Panc1 (cell line): ENCODE measurements at regions not wholly inside any gene's neighbourhood (a gene's known extent, or its start where the extent isn't known, plus 50 kb on each side); places are given as distances from the start of the nearest gene placed in this dataset.

Source experiments
- ATAC-seq: fragments of 200-7000 bp; cut with Tn5 transposase; 2 replicates; pipeline ENCODE4 v1.9.1; 2020; ENCODE audit warnings: mild to moderate bottlenecking, moderate library complexity
- BruUV-seq: library from RNA; stranded (reverse); fragments of 400-500 nt; replicated peaks from 2 replicates; lab custom pipeline; 2021; lab: Mats Ljungman, UMichigan
- CTCF ChIA-PET: fragments of 300-600 bp; sonication (Branson Sonifier 250); formaldehyde crosslinking; loops from one replicate; lab custom pipeline; 2022; ENCODE audit warnings: antibody characterized with exemption; lab: Charles Lee
- POLR2A ChIA-PET: fragments of 300-600 bp; sonication (Branson Sonifier 250); formaldehyde crosslinking; loops from one replicate; lab custom pipeline; 2022; ENCODE audit warnings: antibody characterized with exemption; lab: Charles Lee
- DNase-seq: peaks from one replicate; pipeline ENCODE4 v3.0.0-alpha.2; 2010; ENCODE audit warnings: low read depth, low spot score
- H3K27ac ChIP-seq: 2 replicates; pipeline ENCODE4 v1.5.1; 2011; ENCODE audit warnings: mild to moderate bottlenecking, low read length, inconsistent platforms
- H3K27me3 ChIP-seq: fragments of 200-500 bp; sonication (Bioruptor generic); 2 replicates; pipeline ENCODE4 v1.6.0; 2014; ENCODE audit warnings: low read length, inconsistent platforms; ENCODE audit not compliant: control insufficient read depth, insufficient read depth
- H3K36me3 ChIP-seq: fragments of 200-500 bp; sonication (Bioruptor generic); 2 replicates; pipeline ENCODE4 v1.5.1; 2014; ENCODE audit warnings: inconsistent platforms, mild to moderate bottlenecking, low read length, moderate library complexity; ENCODE audit not compliant: control insufficient read depth, insufficient read depth
- H3K4me1 ChIP-seq: 2 replicates; pipeline ENCODE4 v1.5.1; 2011; ENCODE audit warnings: inconsistent platforms, mild to moderate bottlenecking, low read length, moderate library complexity; ENCODE audit not compliant: control insufficient read depth, insufficient read depth
- H3K4me3 ChIP-seq, 2 experiments: 2 replicates each; pipeline ENCODE4 v1.5.1; 2011 to 2012; ENCODE audit warnings: low read depth in 2 of 2, low read length in 2 of 2, mild to moderate bottlenecking in 2 of 2, inconsistent platforms in 1 of 2, moderate library complexity in 1 of 2
- H3K9me3 ChIP-seq: fragments of 200-500 bp; sonication (Bioruptor generic); 2 replicates; pipeline ENCODE4 v1.5.1; 2014; ENCODE audit warnings: low read depth, mild to moderate bottlenecking, inconsistent platforms, low read length, moderate library complexity; ENCODE audit not compliant: control insufficient read depth, insufficient read depth
- CTCF ChIP-seq: fragments of 450-650 bp; IDR thresholded peaks from 2 replicates; pipeline ENCODE4 v1.5.1; 2017; ENCODE audit warnings: mild to moderate bottlenecking
- POLR2AphosphoS5 ChIP-seq: IDR thresholded peaks from 2 replicates; pipeline ENCODE4 v1.6.1; 2012; ENCODE audit warnings: mild to moderate bottlenecking, low read depth, low read length, moderate library complexity
- SIN3A ChIP-seq: IDR thresholded peaks from 2 replicates; pipeline ENCODE4 v1.6.1; 2012; ENCODE audit warnings: low read depth, mild to moderate bottlenecking, low read length, moderate library complexity, borderline replicate concordance; ENCODE audit not compliant: insufficient read depth
- TCF7L2 ChIP-seq: IDR thresholded peaks from 2 replicates; pipeline ENCODE4 v1.6.1; 2011; ENCODE audit warnings: mild to moderate bottlenecking, low read depth, low read length, inconsistent platforms
- in situ Hi-C: cut with HindIII; loops from 2 replicates; pipeline ENCODE4 v1.10.0; 2016; ENCODE audit warnings: low sequenced_read_pairs, low pct_unique_long_range_greater_than_20kb
- intact Hi-C: fragments of 100-400 bp; cut with micrococcal nuclease; formaldehyde crosslinking; loops from one replicate; pipeline ENCODE4 v1.10.0; 2022; ENCODE audit not compliant: unreplicated experiment
- TF ChIP-seq, protein P1 (sequence below), 2 experiments: IDR thresholded peaks; 2 replicates each; pipeline ENCODE4 v1.6.1; 2011 to 2012; ENCODE audit warnings: low read depth in 2 of 2, control low read depth in 1 of 2, low read length in 1 of 2, mild to moderate bottlenecking in 1 of 2, moderate library complexity in 1 of 2; ENCODE audit not compliant: insufficient read depth in 1 of 2

DNA sequence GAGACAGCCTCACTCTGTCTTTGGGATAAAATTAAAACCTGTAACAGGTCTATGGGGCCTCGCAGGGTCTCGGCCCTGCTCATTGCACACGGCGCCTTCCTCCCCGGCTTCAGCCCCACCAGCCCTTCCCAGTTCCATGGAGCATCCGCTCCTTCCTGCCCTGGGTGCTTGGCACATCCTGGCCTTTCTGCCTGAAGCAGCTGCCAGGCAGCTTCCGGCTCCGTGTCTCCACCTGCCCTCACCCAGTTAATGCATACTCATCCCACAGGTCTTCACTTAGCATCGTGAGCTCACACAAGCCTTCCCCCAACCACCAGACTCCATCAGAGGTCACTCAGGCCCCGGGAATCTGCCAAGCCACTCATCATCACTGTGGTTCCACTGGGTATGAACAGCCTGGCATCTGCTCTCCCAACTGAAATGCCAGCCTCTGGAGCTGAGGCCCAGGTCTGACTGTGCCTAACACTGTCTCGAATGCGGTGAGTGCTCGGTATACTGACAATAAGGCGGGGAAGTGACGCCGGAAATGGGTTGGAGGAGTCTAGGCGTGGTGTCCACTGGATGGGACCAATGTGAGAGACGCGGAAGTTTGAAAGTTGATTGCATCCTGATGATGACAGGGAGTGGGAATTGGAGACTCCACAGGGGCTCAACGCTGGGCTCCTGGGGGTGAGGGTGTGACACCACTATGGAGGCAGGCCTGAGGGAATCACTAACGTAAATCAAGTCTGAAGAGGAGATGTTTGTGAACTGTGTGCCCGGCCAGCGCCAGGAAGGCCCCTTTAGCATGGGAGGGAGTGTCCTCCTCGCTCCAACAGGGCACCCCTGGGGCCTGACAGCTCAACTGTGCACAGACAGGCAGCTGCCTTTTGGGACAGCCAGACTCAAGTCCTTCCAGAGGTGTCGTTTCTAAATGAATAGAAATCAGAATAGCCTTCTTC, 245.8 kb downstream of the TTLL2 start:
- Histone ChIP-seq H3K9me3 (no peaks in the 10 kb centered on the region), H3K4me3 (no peak overlapping the region), H3K27ac (no peak overlapping the region), H3K36me3 (no peaks in the 10 kb centered on the region), H3K27me3 (no peaks in the 10 kb centered on the region), H3K4me1 (no peaks in the 10 kb centered on the region; the same call in 1 of the 2 replicates)
- in situ Hi-C loops, result no loop called here
- BruUV-seq, result no TSS peak
- ChIA-PET POLR2A (no interaction called here), CTCF (no interaction called here)
- no peak for ATAC-seq
- DNase-seq, result no peak
- no peak for TF ChIP-seq TCF7L2
- TF ChIP-seq POLR2AphosphoS5, result no peak
- no peak for TF ChIP-seq SIN3A
- TF ChIP-seq, protein P1, sequence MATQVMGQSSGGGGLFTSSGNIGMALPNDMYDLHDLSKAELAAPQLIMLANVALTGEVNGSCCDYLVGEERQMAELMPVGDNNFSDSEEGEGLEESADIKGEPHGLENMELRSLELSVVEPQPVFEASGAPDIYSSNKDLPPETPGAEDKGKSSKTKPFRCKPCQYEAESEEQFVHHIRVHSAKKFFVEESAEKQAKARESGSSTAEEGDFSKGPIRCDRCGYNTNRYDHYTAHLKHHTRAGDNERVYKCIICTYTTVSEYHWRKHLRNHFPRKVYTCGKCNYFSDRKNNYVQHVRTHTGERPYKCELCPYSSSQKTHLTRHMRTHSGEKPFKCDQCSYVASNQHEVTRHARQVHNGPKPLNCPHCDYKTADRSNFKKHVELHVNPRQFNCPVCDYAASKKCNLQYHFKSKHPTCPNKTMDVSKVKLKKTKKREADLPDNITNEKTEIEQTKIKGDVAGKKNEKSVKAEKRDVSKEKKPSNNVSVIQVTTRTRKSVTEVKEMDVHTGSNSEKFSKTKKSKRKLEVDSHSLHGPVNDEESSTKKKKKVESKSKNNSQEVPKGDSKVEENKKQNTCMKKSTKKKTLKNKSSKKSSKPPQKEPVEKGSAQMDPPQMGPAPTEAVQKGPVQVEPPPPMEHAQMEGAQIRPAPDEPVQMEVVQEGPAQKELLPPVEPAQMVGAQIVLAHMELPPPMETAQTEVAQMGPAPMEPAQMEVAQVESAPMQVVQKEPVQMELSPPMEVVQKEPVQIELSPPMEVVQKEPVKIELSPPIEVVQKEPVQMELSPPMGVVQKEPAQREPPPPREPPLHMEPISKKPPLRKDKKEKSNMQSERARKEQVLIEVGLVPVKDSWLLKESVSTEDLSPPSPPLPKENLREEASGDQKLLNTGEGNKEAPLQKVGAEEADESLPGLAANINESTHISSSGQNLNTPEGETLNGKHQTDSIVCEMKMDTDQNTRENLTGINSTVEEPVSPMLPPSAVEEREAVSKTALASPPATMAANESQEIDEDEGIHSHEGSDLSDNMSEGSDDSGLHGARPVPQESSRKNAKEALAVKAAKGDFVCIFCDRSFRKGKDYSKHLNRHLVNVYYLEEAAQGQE (IDR thresholded peaks at IDR 0.05; ENCODE audit: insufficient read depth in 1 of 2, low read depth in 2 of 2, low read length in 1 of 2), result no peak
- TF ChIP-seq CTCF, result no peak
- intact Hi-C loops, result no loop called here

DNA sequence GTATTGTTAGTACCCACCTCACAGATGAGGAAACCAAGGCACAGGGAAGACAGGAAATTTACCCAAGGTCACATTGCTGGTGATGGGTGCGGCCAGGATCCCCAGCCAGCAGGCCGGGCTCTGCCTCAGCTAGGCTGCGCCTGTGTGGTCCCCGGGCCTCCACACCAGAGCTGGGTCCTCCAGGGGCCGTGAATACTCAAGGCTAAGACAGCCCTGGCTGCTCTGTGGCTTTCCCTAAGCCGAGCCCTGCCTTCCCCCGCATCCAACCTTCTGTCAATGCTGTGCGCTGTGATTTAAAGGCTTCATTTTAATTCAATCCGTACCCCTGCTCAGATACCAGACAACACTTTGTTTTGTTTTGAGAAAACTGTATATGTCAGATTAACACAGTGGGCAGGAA, 246.7 kb downstream of the TTLL2 start:
- intact Hi-C loops, result no loop called here
- TF ChIP-seq POLR2AphosphoS5 (no peak), TCF7L2 (no peak), CTCF (no peak), SIN3A (no peak)
- TF ChIP-seq, protein P1 (IDR thresholded peaks at IDR 0.05; ENCODE audit: insufficient read depth in 1 of 2, low read depth in 2 of 2, low read length in 1 of 2), result no peak
- no peak overlapping the region for H3K27ac ChIP-seq
- H3K36me3 ChIP-seq, result no peaks in the 10 kb centered on the region
- no peaks in the 10 kb centered on the region; the same call in 1 of the 2 replicates for H3K4me1 ChIP-seq
- no peaks in the 10 kb centered on the region for H3K27me3 ChIP-seq
- ATAC-seq (no peak), DNase-seq (no peak)
- no peak overlapping the region for H3K4me3 ChIP-seq
- CTCF ChIA-PET, result no interaction called here
- BruUV-seq, result no TSS peak
- POLR2A ChIA-PET, result no interaction called here
- no peaks in the 10 kb centered on the region for H3K9me3 ChIP-seq
- in situ Hi-C loops, result no loop called here
